SJSA1 (cell line): ENCODE measurements at regions not wholly inside any gene's neighbourhood (a gene's known extent, or its start where the extent isn't known, plus 50 kb on each side); places are given as distances from the start of the nearest gene placed in this dataset.

Experiments used
- DNase-seq, 2 experiments: peaks; one replicate each; pipeline ENCODE4 v3.0.0-alpha.2; 2015 to 2020; ENCODE audit warnings: low spot score in 2 of 2, low read depth in 1 of 2
- H3K27ac ChIP-seq: fragments of 250-450 bp; sonication (Bioruptor Pico); 2 replicates; pipeline ENCODE4 v1.5.1; 2020; ENCODE audit warnings: mild to moderate bottlenecking, moderate library complexity
- H3K27me3 ChIP-seq: fragments of 250-450 bp; sonication (Bioruptor Pico); replicated peaks from 2 replicates; pipeline ENCODE4 v1.5.1; 2020; ENCODE audit warnings: mild to moderate bottlenecking, moderate library complexity
- H3K36me3 ChIP-seq: fragments of 250-450 bp; sonication (Bioruptor Pico); 2 replicates; pipeline ENCODE4 v1.5.1; 2020; ENCODE audit warnings: mild to moderate bottlenecking
- H3K4me1 ChIP-seq: fragments of 250-450 bp; sonication (Bioruptor Pico); replicated peaks from 2 replicates; pipeline ENCODE4 v1.6.1; 2021; ENCODE audit warnings: mild to moderate bottlenecking
- H3K4me3 ChIP-seq: fragments of 250-450 bp; sonication (Bioruptor Pico); 2 replicates; pipeline ENCODE4 v1.5.1; 2020; ENCODE audit warnings: mild to moderate bottlenecking
- H3K9me3 ChIP-seq: fragments of 250-450 bp; sonication (Bioruptor Pico); replicated peaks from 2 replicates; pipeline ENCODE4 v1.5.1; 2020; ENCODE audit warnings: mild to moderate bottlenecking

DNA sequence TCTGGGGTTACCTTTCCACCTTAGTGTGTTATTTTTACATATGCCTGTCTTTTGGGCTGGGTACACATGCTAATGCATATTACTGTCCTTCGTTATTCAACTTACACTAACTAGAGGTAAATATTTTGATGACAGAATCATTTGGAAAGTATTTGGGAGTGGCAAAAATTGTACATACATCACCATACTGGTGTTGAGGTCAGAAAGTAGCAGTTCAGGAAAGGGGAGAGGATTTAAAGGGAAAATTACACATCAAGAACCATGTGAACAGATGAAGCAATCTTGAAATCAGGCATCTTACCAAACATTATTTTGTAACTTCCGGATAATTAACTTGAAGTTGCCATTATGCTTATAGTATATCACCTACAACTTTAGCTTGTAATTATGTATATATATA lies 379.7 kb downstream of the RND3 start:
- Histone ChIP-seq H3K9me3 (no peaks in the 10 kb centered on the region), H3K4me1 (no peaks in the 10 kb centered on the region), H3K27ac (no peak overlapping the region), H3K36me3 (no peaks in the 10 kb centered on the region), H3K27me3 (no peaks in the 10 kb centered on the region), H3K4me3 (no peak overlapping the region)
- DNase-seq: no peak

DNA sequence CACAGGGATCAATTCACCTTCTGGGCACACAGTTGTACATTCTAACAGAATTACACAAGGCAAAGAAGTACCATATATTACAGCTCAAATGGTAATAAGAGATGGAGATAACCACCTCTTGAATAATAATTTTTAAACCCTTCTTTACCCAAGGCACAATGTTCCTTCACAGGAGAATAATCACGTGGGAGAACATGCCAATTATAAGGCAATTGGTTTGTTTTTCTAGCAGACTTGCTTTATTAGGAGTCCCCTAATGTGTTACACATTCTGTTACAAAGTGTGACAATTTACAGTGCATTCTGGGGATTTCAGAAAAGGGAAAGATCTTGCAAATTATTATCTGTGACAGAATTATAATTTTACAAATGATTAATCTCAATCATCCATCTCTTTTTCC lies 380.3 kb downstream of the RND3 start:
- Histone ChIP-seq H3K27ac (no peak overlapping the region), H3K9me3 (no peaks in the 10 kb centered on the region), H3K4me3 (no peak overlapping the region), H3K4me1 (no peaks in the 10 kb centered on the region), H3K27me3 (no peaks in the 10 kb centered on the region), H3K36me3 (no peaks in the 10 kb centered on the region)
- DNase-seq: no peak

DNA sequence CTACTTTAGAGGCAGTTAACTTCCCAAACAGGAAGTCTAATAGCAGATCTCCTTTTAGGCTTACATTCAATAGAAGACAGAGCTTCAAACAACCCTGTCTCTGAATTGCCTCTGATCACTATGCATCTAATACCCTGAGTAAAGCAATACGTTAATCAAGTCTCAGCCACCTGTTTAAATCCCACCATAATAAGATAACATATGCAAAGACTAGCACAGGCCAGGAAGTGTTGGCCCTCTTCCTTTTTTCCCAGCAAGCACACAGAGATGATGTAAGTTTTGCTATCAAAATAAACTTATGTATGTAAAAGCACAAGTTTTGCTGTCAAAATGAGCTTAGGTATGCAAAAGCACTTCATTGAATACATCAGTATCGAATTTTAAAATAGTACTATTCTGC lies 385.5 kb downstream of the RND3 start:
- H3K27me3 ChIP-seq: no peaks in the 10 kb centered on the region
- no peaks in the 10 kb centered on the region for H3K9me3 ChIP-seq
- no peak for DNase-seq
- H3K4me1 ChIP-seq: 0 out of 2 replicates have a peak, but pooled peaks cover 3% of the 10 kb centered on the region
- H3K4me3 ChIP-seq: no peak overlapping the region
- H3K27ac ChIP-seq: no peak overlapping the region
- no peaks in the 10 kb centered on the region for H3K36me3 ChIP-seq

DNA sequence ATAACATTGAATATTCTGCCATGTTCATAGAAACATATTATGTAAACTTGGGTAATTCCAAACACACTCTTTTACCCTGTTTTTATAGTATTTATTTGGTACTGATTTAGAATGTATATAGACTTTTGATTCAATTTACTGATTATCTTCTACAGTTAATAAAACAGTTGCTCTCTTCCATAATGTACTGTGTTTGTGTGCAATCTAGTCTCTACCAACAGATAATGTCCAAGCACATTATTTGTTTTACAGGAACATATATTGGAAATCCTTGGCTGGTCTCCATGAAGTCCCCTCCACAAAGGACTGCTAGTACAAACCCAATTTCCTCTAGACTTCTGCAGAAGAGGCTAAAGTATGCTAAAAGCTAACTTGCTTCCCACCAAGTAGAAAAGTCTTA lies 386.6 kb downstream of the RND3 start:
- no peak for DNase-seq
- Histone ChIP-seq H3K36me3 (no peaks in the 10 kb centered on the region), H3K27ac (no peak overlapping the region), H3K9me3 (no peaks in the 10 kb centered on the region), H3K4me3 (no peak overlapping the region), H3K4me1 (0 out of 2 replicates have a peak, but pooled peaks cover 3% of the 10 kb centered on the region), H3K27me3 (no peaks in the 10 kb centered on the region)

DNA sequence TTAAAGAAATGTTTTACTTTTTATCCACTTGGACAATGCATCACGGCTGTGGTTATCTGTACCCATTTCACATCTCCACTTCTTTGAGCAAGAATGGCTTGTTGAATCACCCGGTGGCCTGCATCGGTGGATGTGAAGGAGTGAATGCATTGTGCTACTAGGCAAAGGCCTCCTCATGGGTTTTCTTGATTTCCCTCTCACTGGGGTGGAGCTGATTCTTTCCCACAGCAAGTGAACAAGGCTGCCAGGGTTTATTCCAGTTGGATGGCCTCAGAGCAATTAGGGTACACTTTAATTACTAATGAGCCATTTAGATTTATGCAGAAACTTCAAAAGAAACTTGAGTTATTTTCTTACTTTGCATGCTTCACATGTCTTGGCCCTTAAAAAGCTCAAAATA lies 387.1 kb downstream of the RND3 start:
- H3K27ac ChIP-seq: no peak overlapping the region
- DNase-seq: no peak
- H3K36me3 ChIP-seq: no peaks in the 10 kb centered on the region
- no peaks in the 10 kb centered on the region for H3K9me3 ChIP-seq
- no peaks in the 10 kb centered on the region for H3K27me3 ChIP-seq
- H3K4me1 ChIP-seq: 0 out of 2 replicates have a peak, but pooled peaks cover 3% of the 10 kb centered on the region
- no peak overlapping the region for H3K4me3 ChIP-seq

DNA sequence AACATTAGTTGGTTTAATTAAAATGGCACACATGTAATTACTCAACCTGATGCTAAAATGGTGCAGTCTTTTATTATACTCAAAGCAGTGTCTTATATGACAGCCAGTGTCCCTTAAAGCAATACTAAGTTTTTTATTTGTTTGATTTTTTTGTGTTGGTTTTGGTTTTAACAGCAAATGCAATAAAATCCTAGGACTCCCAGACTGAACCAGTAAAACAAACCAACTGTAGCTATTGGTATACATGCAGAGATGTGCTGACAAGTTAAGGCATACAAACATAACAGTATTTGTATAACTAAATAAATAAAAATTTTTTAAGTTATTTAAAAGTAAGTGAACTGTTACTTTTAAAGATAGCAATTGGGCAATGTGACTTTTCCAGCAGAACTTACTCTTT lies 387.7 kb downstream of the RND3 start:
- no peak overlapping the region for H3K4me3 ChIP-seq
- no peak overlapping the region for H3K27ac ChIP-seq
- no peaks in the 10 kb centered on the region for H3K9me3 ChIP-seq
- no peak for DNase-seq
- no peaks in the 10 kb centered on the region for H3K27me3 ChIP-seq
- no peaks in the 10 kb centered on the region for H3K36me3 ChIP-seq
- H3K4me1 ChIP-seq: 0 out of 2 replicates have a peak, but pooled peaks cover 3% of the 10 kb centered on the region

DNA sequence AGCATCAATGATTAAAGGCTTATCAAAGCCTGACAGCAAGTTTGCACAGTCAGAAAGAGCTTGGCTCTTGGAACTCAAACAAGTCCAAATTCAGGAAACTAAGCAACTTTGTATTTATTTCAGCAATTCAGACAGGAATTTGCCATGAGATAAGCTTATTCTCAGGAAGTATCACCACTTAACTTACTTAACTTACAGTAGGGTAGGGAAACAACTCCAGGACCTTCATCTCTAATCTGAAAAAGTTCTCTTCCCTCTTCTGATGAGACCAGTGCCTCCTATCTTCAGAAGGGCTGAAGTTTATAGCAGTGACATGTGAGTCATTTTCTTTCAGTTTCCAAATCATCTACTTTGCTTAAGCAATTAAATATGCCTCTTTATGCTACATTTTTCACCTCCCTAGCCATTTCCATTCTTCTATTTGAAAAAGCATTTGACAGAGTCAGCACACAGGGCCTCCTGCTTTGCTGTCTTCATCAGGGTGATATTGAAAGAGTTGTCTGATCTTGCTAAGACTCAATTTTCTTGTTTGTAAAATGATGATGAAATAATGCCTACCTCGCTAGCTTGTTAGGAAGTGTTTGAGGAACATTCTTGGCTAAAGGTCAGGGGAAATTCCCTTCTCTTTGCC lies 389.5 kb downstream of the RND3 start:
- Histone ChIP-seq H3K4me3 (no peak overlapping the region), H3K27me3 (no peaks in the 10 kb centered on the region), H3K36me3 (no peaks in the 10 kb centered on the region), H3K27ac (no peak overlapping the region), H3K9me3 (no peaks in the 10 kb centered on the region), H3K4me1 (0 out of 2 replicates have a peak, but pooled peaks cover 3% of the 10 kb centered on the region)
- DNase-seq: no peak

DNA sequence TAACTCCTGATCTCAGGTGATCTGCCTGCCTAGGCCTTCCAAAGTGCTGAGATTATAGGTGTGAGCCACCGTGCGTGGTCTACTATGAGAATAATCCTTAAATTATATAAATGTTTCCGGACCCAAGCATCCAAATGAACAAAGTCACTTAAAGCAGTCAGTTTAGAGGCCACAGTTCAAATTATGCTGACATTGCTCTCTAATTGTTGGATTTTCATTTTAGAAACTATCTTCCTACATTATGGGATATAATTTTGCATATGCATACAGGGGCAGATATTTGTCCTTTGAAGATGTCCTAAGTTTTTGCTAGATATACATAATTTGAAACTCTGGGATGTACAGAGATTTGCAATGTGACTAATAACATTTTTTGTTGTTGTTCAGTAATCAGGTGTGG lies 390.1 kb downstream of the RND3 start:
- Histone ChIP-seq H3K27me3 (no peaks in the 10 kb centered on the region), H3K36me3 (no peaks in the 10 kb centered on the region), H3K4me1 (0 out of 2 replicates have a peak, but pooled peaks cover 3% of the 10 kb centered on the region), H3K27ac (no peak overlapping the region), H3K9me3 (no peaks in the 10 kb centered on the region), H3K4me3 (no peak overlapping the region)
- DNase-seq: no peak

DNA sequence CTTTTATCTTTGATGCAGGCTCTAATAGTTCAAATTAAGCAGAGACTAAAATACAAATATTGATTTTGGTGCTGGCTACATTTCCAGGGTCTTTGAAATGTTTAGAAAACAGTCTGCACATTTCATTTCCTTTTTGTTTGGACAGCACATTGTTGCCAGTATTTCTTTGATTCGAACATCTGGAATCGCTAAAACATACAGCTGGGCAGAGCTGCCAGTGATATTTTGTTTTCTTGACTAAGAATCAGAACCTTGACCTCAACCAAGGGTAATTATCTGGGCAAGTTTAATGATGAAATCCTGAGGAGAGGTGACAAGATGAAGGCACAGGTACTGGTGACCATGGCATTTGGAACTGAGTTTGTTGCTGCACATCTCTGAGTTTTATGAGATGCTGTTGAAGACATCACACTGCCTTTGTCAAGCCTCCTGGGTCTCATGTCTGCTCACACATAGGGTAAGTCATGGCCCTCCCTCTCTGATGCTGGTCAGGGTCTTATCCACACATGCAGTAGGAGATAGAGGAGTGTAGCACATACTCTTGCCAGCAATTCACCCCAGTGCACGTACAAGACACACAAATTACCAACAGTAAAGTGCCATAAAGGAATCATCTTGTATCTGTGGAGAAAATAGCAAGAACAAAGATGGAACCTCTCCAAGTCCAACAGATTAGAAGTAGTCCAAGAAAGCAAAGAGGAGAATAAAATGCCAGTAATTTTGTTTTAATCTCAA lies 391.9 kb downstream of the RND3 start:
- H3K4me1 ChIP-seq: 0 out of 2 replicates have a peak, but pooled peaks cover 3% of the 10 kb centered on the region
- H3K9me3 ChIP-seq: no peaks in the 10 kb centered on the region
- no peak overlapping the region for H3K27ac ChIP-seq
- no peaks in the 10 kb centered on the region for H3K27me3 ChIP-seq
- DNase-seq: no peak
- no peak overlapping the region for H3K4me3 ChIP-seq
- H3K36me3 ChIP-seq: no peaks in the 10 kb centered on the region

DNA sequence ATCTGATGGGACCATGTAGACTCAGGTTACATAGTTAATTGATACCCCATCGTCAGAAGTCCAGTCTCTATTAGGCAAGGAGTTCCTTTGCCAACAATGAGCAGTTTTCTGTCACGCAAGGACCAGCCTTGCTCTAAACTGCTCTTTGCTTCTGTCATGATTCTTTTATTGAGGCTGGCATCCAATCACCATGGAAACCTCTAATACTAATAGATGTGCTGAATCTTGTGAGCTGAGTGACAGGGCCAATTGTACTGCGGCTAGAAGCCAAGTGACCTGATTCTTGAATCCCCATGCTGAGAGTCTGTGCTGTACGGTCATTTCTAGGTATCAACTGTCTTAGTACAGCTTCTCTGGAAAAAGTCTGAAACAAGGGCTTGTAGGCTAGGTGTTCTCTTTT lies 395.6 kb downstream of the RND3 start:
- DNase-seq: no peak
- no peaks in the 10 kb centered on the region for H3K36me3 ChIP-seq

DNA sequence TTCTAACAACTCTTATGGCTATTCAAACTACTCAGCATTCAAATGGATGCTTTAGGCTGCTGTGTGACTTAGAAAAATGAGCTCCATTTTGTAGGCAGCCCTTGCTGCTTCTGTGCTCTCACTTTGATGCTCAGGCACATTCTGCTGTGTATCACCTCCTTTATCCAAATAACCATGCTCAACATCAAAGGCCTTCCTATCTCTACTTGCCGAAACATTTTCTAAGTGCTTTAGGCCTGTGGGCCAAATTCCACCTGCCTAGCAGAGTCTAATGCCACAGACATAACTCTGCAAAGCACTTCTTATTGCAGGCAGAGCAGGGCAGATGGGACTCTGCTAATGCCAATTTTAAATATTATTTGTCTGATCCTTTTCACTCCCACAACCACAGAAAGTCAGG lies 397.4 kb downstream of the RND3 start:
- Histone ChIP-seq H3K27ac (no peak overlapping the region), H3K27me3 (no peaks in the 10 kb centered on the region), H3K36me3 (no peaks in the 10 kb centered on the region), H3K4me3 (no peak overlapping the region), H3K4me1 (no peaks in the 10 kb centered on the region; the same call in 1 of the 2 replicates), H3K9me3 (no peaks in the 10 kb centered on the region)
- DNase-seq: no peak

More for the DNA sequence above, 395.6 kb downstream of the RND3 start:
- Histone ChIP-seq H3K4me1 (no peaks in the 10 kb centered on the region; the same call in 1 of the 2 replicates), H3K27ac (no peak overlapping the region), H3K9me3 (no peaks in the 10 kb centered on the region), H3K27me3 (no peaks in the 10 kb centered on the region), H3K4me3 (no peak overlapping the region)

DNA sequence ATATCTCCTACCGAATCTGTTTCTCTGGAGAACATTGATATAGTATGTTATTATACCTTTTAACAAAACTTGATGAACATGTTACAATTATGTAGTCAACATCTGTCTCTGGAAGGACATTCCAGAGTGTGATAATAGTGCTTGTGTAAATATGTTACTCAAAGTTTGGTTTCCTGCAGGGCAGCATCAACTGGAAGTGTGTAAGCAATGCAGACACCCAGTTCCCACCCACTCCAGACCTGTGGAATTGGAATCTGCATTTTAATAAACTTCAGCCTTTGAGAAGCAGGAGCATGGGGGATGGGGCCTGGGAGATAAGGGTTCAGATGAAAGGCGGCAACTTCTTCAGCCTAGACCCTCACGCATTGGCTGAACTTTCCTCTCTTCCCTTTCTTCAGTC lies 398.9 kb downstream of the RND3 start:
- H3K27ac ChIP-seq: no peak overlapping the region
- no peaks in the 10 kb centered on the region; the same call in 1 of the 2 replicates for H3K4me1 ChIP-seq
- no peak overlapping the region for H3K4me3 ChIP-seq
- no peaks in the 10 kb centered on the region for H3K36me3 ChIP-seq
- H3K27me3 ChIP-seq: no peaks in the 10 kb centered on the region
- no peak for DNase-seq
- no peaks in the 10 kb centered on the region for H3K9me3 ChIP-seq

DNA sequence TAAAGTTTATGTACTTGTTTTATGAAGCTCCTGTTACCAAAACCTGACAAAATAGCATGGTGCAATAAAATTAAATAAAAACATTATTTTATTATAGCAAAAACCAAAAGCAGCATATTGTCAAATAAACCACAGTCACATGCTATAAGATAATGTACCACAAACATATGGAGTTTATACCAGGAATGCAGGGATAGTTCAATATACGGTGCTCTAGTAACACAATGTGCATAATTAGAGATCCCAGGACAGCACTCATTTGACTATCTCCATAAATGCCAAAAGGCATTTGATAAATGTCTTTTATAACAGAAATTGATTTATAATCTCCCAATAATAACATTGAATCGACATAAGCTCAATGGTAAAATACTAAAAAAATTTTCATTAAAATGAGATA lies 402.0 kb downstream of the RND3 start:
- Histone ChIP-seq H3K4me3 (no peak overlapping the region), H3K4me1 (peaks cover 10% of the 10 kb centered on the region), H3K36me3 (no peaks in the 10 kb centered on the region), H3K9me3 (no peaks in the 10 kb centered on the region), H3K27me3 (no peaks in the 10 kb centered on the region), H3K27ac (no peak overlapping the region)
- no peak for DNase-seq

DNA sequence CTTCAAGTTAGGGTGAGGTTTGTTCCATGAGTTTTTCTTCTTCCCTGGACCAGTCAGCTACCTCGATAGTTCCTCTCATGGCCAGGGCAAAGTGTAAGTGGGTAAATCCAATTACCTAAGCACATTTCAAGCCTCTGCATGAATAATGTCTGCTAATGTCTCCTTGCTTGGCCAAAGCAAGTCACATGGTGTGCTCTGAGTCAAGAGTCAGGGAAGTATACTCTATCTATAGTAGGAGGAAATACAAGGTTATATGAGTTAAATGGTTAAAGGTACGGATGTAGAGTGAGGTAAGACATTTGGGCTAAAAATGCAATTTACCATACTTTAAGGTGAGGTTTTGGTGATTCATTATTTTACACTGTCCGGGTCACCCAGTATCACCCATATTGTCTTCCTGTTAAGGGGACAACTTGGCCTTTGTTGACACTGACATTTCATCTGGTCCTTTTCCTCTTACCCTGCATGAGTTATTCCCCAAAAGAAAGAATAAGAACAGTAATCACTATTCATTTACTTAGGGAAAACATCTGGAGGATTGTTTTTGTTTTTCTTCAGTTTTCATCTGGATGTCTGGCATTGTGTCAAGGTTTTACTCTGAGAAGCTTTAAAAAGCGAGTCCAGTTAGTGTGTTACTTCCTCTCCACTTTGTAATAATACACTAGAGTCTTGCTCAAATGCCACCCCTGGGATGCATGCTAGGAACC lies 405.5 kb downstream of the RND3 start:
- Histone ChIP-seq H3K9me3 (no peaks in the 10 kb centered on the region), H3K4me1 (peaks cover 22% of the 10 kb centered on the region), H3K4me3 (no peak overlapping the region), H3K27me3 (no peaks in the 10 kb centered on the region), H3K36me3 (no peaks in the 10 kb centered on the region), H3K27ac (no peak overlapping the region)
- DNase-seq: no peak
